ENCODE measurements at regions not wholly inside any gene's neighbourhood (a gene's known extent, or its start where the extent isn't known, plus 50 kb on each side); places are given as distances from the start of the nearest gene placed in this dataset.

GRCh38 chr13:33377825-33378224 is 92.3 kb upstream of the STARD13 start:
- no peak for DNase-seq (ENCODE audit: low read depth)
- no peak overlapping the region for H3K4me3 ChIP-seq (ENCODE audit: control insufficient read depth, low read depth, low read length)
- TF ChIP-seq, protein P1, sequence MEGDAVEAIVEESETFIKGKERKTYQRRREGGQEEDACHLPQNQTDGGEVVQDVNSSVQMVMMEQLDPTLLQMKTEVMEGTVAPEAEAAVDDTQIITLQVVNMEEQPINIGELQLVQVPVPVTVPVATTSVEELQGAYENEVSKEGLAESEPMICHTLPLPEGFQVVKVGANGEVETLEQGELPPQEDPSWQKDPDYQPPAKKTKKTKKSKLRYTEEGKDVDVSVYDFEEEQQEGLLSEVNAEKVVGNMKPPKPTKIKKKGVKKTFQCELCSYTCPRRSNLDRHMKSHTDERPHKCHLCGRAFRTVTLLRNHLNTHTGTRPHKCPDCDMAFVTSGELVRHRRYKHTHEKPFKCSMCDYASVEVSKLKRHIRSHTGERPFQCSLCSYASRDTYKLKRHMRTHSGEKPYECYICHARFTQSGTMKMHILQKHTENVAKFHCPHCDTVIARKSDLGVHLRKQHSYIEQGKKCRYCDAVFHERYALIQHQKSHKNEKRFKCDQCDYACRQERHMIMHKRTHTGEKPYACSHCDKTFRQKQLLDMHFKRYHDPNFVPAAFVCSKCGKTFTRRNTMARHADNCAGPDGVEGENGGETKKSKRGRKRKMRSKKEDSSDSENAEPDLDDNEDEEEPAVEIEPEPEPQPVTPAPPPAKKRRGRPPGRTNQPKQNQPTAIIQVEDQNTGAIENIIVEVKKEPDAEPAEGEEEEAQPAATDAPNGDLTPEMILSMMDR (conservative IDR thresholded peaks at IDR 0.05; ENCODE audit: control insufficient read depth, insufficient read depth, low read depth, low read length), result no peak

- DNase-seq (ENCODE audit: low read depth), result no peak
- TF ChIP-seq, protein P1 (conservative IDR thresholded peaks at IDR 0.05; ENCODE audit: control insufficient read depth, insufficient read depth, low read depth, low read length), result no peak
- H3K4me3 ChIP-seq (ENCODE audit: control insufficient read depth, low read depth, low read length), result no peak overlapping the region
Observed at GRCh38 chr13:33379608-33380007, 94.1 kb upstream of the STARD13 start.

DNA sequence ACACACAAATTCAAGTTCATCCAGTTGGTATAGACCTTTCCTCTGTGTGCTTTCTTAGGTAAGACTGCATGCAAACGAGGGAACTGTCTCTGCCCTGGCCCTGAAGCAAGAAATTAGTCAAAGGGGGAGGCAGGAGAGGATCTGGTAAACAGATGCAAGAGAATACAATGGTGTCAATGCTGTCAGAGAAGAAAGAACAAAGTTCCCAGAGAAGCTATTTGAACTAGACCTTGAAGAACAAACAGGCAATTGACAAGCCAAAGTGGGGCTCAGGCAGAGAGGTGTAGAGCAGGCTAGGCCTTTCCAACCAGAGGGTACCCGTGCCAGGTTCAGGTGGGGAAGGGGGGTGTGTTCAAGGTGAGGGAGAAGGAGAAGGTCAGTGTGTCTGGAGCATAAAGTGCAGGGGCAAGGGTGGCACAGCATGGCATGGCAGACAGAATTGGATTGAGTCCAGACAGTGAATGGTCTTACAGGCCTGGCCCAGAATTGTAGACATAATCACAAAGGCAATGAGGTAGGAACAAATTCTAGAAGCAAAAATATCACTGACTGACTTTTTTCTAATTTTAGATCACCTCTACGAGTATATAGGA is 95.0 kb upstream of the STARD13 start:
- no peak overlapping the region for H3K4me3 ChIP-seq (ENCODE audit: control insufficient read depth, low read depth, low read length)
- no peak for DNase-seq (ENCODE audit: low read depth)
- TF ChIP-seq, protein P1 (conservative IDR thresholded peaks at IDR 0.05; ENCODE audit: control insufficient read depth, insufficient read depth, low read depth, low read length), result no peak

GRCh38 chr13:33381180-33381579 is 95.6 kb upstream of the STARD13 start:
- no peak for DNase-seq (ENCODE audit: low read depth)
- TF ChIP-seq, protein P1 (conservative IDR thresholded peaks at IDR 0.05; ENCODE audit: control insufficient read depth, insufficient read depth, low read depth, low read length), result no peak

GRCh38 chr13:33381906-33382305 is 96.4 kb upstream of the STARD13 start:
- no peak for DNase-seq (ENCODE audit: low read depth)
- no peak overlapping the region for H3K4me3 ChIP-seq (ENCODE audit: control insufficient read depth, low read depth, low read length)
- TF ChIP-seq, protein P1 (conservative IDR thresholded peaks at IDR 0.05; ENCODE audit: control insufficient read depth, insufficient read depth, low read depth, low read length), result no peak

More at GRCh38 chr13:33381180-33381579, 95.6 kb upstream of the STARD13 start:
- no peak overlapping the region for H3K4me3 ChIP-seq (ENCODE audit: control insufficient read depth, low read depth, low read length)

GRCh38 chr13:33383724-33384577 is 98.4 kb upstream of the STARD13 start:
- TF ChIP-seq, protein P1 (conservative IDR thresholded peaks at IDR 0.05; ENCODE audit: control insufficient read depth, insufficient read depth, low read depth, low read length), result no peak
- no peak for DNase-seq (ENCODE audit: low read depth)
- H3K4me3 ChIP-seq (ENCODE audit: control insufficient read depth, low read depth, low read length), result no peak overlapping the region
